ENCODE measurements at regions not wholly inside any gene's neighbourhood (a gene's known extent, or its start where the extent isn't known, plus 50 kb on each side); places are given as distances from the start of the nearest gene placed in this dataset.
"Not testable (repeated sequence)": the region's sequence is repeated elsewhere in the genome, so short reads cannot be mapped to it uniquely, and the experiment has no call there.

GRCh38 chr20:52004715-52005114, 186.9 kb downstream of the ZFP64 start:
- peak; percentile 8 for DNase-seq

- peak; percentile 38 for DNase-seq
These were observed 187.6 kb downstream of the ZFP64 start for GRCh38 chr20:52004018-52004417.

GRCh38 chr20:52003415-52003814, 188.2 kb downstream of the ZFP64 start:
- DNase-seq: peak; percentile 45

- DNase-seq: peak; percentile 12
These were observed 189.4 kb downstream of the ZFP64 start for GRCh38 chr20:52001999-52002666.

- not testable (repeated sequence) for DNase-seq
These were observed 194.2 kb downstream of the ZFP64 start for GRCh38 chr20:51997281-51997936.

GRCh38 chr20:51995551-51995951, 193.2 kb upstream of the SALL4 start:
- DNase-seq: no peak

- no peak for DNase-seq
These were observed 192.6 kb upstream of the SALL4 start for GRCh38 chr20:51994751-51995417.

- DNase-seq: no peak
These were observed 185.5 kb upstream of the SALL4 start for GRCh38 chr20:51987812-51988211.

GRCh38 chr20:51985013-51985415, 182.7 kb upstream of the SALL4 start:
- no peak for DNase-seq

- no peak for DNase-seq
These were observed 178.0 kb upstream of the SALL4 start for GRCh38 chr20:51980277-51980676.

GRCh38 chr20:51979226-51979625, 176.9 kb upstream of the SALL4 start:
- no peak for DNase-seq

- no peak for DNase-seq
These were observed 175.8 kb upstream of the SALL4 start for GRCh38 chr20:51978070-51978501.

- no peak for DNase-seq
These were observed 169.7 kb upstream of the SALL4 start for GRCh38 chr20:51972056-51972455.

GRCh38 chr20:51970858-51971257, 168.5 kb upstream of the SALL4 start:
- no peak for DNase-seq

- DNase-seq: no peak
These were observed 166.9 kb upstream of the SALL4 start for GRCh38 chr20:51969191-51969590.

- DNase-seq: peak; percentile 32
These were observed 165.8 kb upstream of the SALL4 start for GRCh38 chr20:51968151-51968550.

GRCh38 chr20:51966296-51966971, 164.1 kb upstream of the SALL4 start:
- DNase-seq: no peak

GRCh38 chr20:51961964-51962761, 159.8 kb upstream of the SALL4 start:
- no peak for DNase-seq

- no peak for DNase-seq
These were observed 157.8 kb upstream of the SALL4 start for GRCh38 chr20:51960047-51960675.

GRCh38 chr20:51959066-51959542, 156.8 kb upstream of the SALL4 start:
- DNase-seq: no peak

- no peak for DNase-seq
These were observed 156.1 kb upstream of the SALL4 start for GRCh38 chr20:51958099-51959065.
